HEK293T (cell line): ENCODE measurements at regions not wholly inside any gene's neighbourhood (a gene's known extent, or its start where the extent isn't known, plus 50 kb on each side); places are given as distances from the start of the nearest gene placed in this dataset.

Source experiments
- CTCF ChIA-PET: fragments of 350-600 bp; formaldehyde crosslinking; extraction: SDS; loops from one replicate; lab custom pipeline; 2021; ENCODE audit warnings: antibody characterized with exemption, inconsistent platforms; lab: Yijun Ruan, JAX
- POLR2A ChIA-PET: fragments of 350-600 bp; formaldehyde crosslinking; extraction: SDS; loops from one replicate; lab custom pipeline; 2020; ENCODE audit warnings: antibody characterized with exemption, inconsistent platforms; lab: Yijun Ruan, JAX
- DNase-seq: peaks from one replicate; pipeline ENCODE4 v3.0.0; 2012; ENCODE audit warnings: mixed read lengths; ENCODE audit errors: extremely low spot score
- ARNT ChIP-seq: fragments of 450-650 bp; IDR thresholded peaks from 2 replicates; pipeline ENCODE4 v1.6.1; 2017; ENCODE audit warnings: mild to moderate bottlenecking
- BHLHE40 ChIP-seq: fragments of 450-650 bp; IDR thresholded peaks from 2 replicates; pipeline ENCODE4 v1.6.1; 2016; ENCODE audit warnings: mild to moderate bottlenecking, moderate library complexity, borderline replicate concordance
- CTBP1 ChIP-seq: fragments of 450-650 bp; IDR thresholded peaks from 2 replicates; pipeline ENCODE4 v1.6.1; 2016; ENCODE audit warnings: borderline replicate concordance
- ELF4 ChIP-seq: fragments of 450-650 bp; IDR thresholded peaks from 2 replicates; pipeline ENCODE4 v1.6.1; 2017; ENCODE audit warnings: antibody characterized with exemption
- FOXA1 ChIP-seq: fragments of 450-650 bp; IDR thresholded peaks from 2 replicates; pipeline ENCODE4 v1.6.1; 2016; ENCODE audit warnings: mild to moderate bottlenecking
- FOXK2 ChIP-seq: fragments of 450-650 bp; IDR thresholded peaks from 2 replicates; pipeline ENCODE4 v1.6.1; 2016; ENCODE audit warnings: mild to moderate bottlenecking
- FOXM1 ChIP-seq: fragments of 450-650 bp; IDR thresholded peaks from 2 replicates; pipeline ENCODE4 v1.6.1; 2017; ENCODE audit warnings: mild to moderate bottlenecking, borderline replicate concordance
- HDGF ChIP-seq: fragments of 450-650 bp; IDR thresholded peaks from 2 replicates; pipeline ENCODE4 v1.6.1; 2017; ENCODE audit warnings: antibody characterized with exemption, borderline replicate concordance
- L3MBTL2 ChIP-seq: fragments of 450-650 bp; conservative IDR thresholded peaks from 2 replicates; pipeline ENCODE4 v1.6.1; 2016; ENCODE audit warnings: mild to moderate bottlenecking
- LEF1 ChIP-seq: fragments of 450-650 bp; IDR thresholded peaks from 2 replicates; pipeline ENCODE4 v1.6.1; 2017; ENCODE audit warnings: mild to moderate bottlenecking, borderline replicate concordance
- NFRKB ChIP-seq: fragments of 450-650 bp; IDR thresholded peaks from 2 replicates; pipeline ENCODE4 v1.6.1; 2016; ENCODE audit warnings: mild to moderate bottlenecking, moderate library complexity
- PKNOX1 ChIP-seq: fragments of 450-650 bp; IDR thresholded peaks from 2 replicates; pipeline ENCODE4 v1.6.1; 2016
- SP1 ChIP-seq: fragments of 450-650 bp; IDR thresholded peaks from 2 replicates; pipeline ENCODE4 v1.6.1; 2017
- SUZ12 ChIP-seq: fragments of 450-650 bp; IDR thresholded peaks from 2 replicates; pipeline ENCODE4 v1.6.1; 2016; ENCODE audit warnings: mild to moderate bottlenecking
- TARDBP ChIP-seq: fragments of 450-650 bp; IDR thresholded peaks from 2 replicates; pipeline ENCODE4 v1.6.1; 2016
- ZNF384 ChIP-seq: fragments of 450-650 bp; IDR thresholded peaks from 2 replicates; pipeline ENCODE4 v1.6.1; 2016

GRCh38 chr5:53355931-53356330, 124.5 kb upstream of the FST start:
- DNase-seq, result no peak
- POLR2A ChIA-PET, result no interaction called here
- CTCF ChIA-PET, result interaction anchor here (0.6 kb wide), 1 partner anchor 382 kb away, joined by 3 read pairs; no protein-coding TSS in a partner anchor
- TF ChIP-seq FOXM1 (no peak), CTBP1 (no peak), FOXA1 (no peak), PKNOX1 (no peak), ZNF384 (no peak), TARDBP (no peak), SUZ12 (no peak), SP1 (no peak), FOXK2 (no peak)

GRCh38 chr5:53357439-53357838, 123.0 kb upstream of the FST start:
- ChIA-PET POLR2A (no interaction called here), CTCF (no interaction called here)
- no peak for TF ChIP-seq SUZ12
- TF ChIP-seq PKNOX1, result no peak
- TF ChIP-seq LEF1, result no peak
- no peak for TF ChIP-seq BHLHE40
- TF ChIP-seq FOXK2, result no peak
- no peak for TF ChIP-seq CTBP1
- TF ChIP-seq ARNT, result no peak
- no peak for TF ChIP-seq FOXA1
- no peak for TF ChIP-seq FOXM1
- TF ChIP-seq SP1, result no peak
- no peak for DNase-seq

- DNase-seq, result no peak
- POLR2A ChIA-PET, result no interaction called here
- CTCF ChIA-PET, result no interaction called here
- no peak for TF ChIP-seq L3MBTL2
- TF ChIP-seq SP1, result no peak
- no peak for TF ChIP-seq CTBP1
- TF ChIP-seq BHLHE40, result no peak
- TF ChIP-seq ZNF384, result no peak
- TF ChIP-seq NFRKB, result no peak
- TF ChIP-seq FOXA1, result no peak
- TF ChIP-seq HDGF, result no peak
- TF ChIP-seq ELF4, result no peak
- no peak for TF ChIP-seq ARNT
- no peak for TF ChIP-seq PKNOX1
- TF ChIP-seq SUZ12, result no peak
- TF ChIP-seq FOXK2, result no peak
- no peak for TF ChIP-seq TARDBP
- no peak for TF ChIP-seq LEF1
- TF ChIP-seq FOXM1, result no peak
Measured at GRCh38 chr5:53358794-53359193, 121.6 kb upstream of the FST start.

- POLR2A ChIA-PET, result no interaction called here
- DNase-seq, result no peak
- CTCF ChIA-PET, result no interaction called here
- TF ChIP-seq ARNT (no peak), HDGF (no peak), ELF4 (no peak), SP1 (no peak), ZNF384 (no peak), L3MBTL2 (no peak), PKNOX1 (no peak), TARDBP (no peak), CTBP1 (no peak), BHLHE40 (no peak), FOXM1 (no peak), FOXA1 (no peak), NFRKB (no peak), SUZ12 (no peak), FOXK2 (no peak), LEF1 (no peak)
Measured at GRCh38 chr5:53359916-53360517, 120.4 kb upstream of the FST start.

GRCh38 chr5:53360811-53361210, 119.6 kb upstream of the FST start:
- DNase-seq, result no peak
- TF ChIP-seq SUZ12 (no peak), CTBP1 (no peak), ARNT (no peak), ZNF384 (no peak), FOXA1 (no peak), NFRKB (no peak), TARDBP (no peak), LEF1 (no peak), L3MBTL2 (no peak), SP1 (no peak), HDGF (no peak), FOXM1 (no peak), PKNOX1 (no peak), FOXK2 (no peak), ELF4 (no peak), BHLHE40 (no peak)
- ChIA-PET POLR2A (no interaction called here), CTCF (no interaction called here)
